DOHH2 (cell line): ENCODE measurements at regions not wholly inside any gene's neighbourhood (a gene's known extent, or its start where the extent isn't known, plus 50 kb on each side); places are given as distances from the start of the nearest gene placed in this dataset.

Experiments used
- H3F3A ChIP-seq: fragments of 200-600 bp; sonication (generic), shearing (Covaris generic); 2 replicates; pipeline ENCODE4 v1.6.0; 2016; ENCODE audit warnings: antibody characterized with exemption, mild to moderate bottlenecking; ENCODE audit not compliant: control insufficient read depth, insufficient read depth
- H3K27ac ChIP-seq: fragments of 200-600 bp; sonication (generic); 2 replicates; pipeline ENCODE4 v1.5.1; 2014; ENCODE audit warnings: low read depth, mild to moderate bottlenecking, low read length, moderate library complexity
- H3K27me3 ChIP-seq: fragments of 200-600 bp; sonication (generic); 2 replicates; pipeline ENCODE4 v1.6.1; 2014; ENCODE audit warnings: mild to moderate bottlenecking, low read length, mixed read lengths; ENCODE audit not compliant: control insufficient read depth
- H3K36me3 ChIP-seq: fragments of 200-600 bp; sonication (generic); 2 replicates; pipeline ENCODE4 v1.6.1; 2014; ENCODE audit warnings: mild to moderate bottlenecking, low read length, moderate library complexity, mixed read lengths; ENCODE audit not compliant: control insufficient read depth
- H3K4me1 ChIP-seq: fragments of 200-600 bp; sonication (generic); 2 replicates; pipeline ENCODE4 v1.6.1; 2014; ENCODE audit warnings: mild to moderate bottlenecking, low read length, mixed read lengths; ENCODE audit not compliant: control insufficient read depth
- H3K4me2 ChIP-seq: fragments of 200-600 bp; sonication (generic); 2 replicates; pipeline ENCODE4 v1.6.0; 2014; ENCODE audit warnings: mild to moderate bottlenecking, low read length, moderate library complexity
- H3K4me3 ChIP-seq: fragments of 200-600 bp; sonication (generic); 2 replicates; pipeline ENCODE4 v1.5.1; 2014; ENCODE audit warnings: mild to moderate bottlenecking, low read length, mixed read lengths
- H3K79me2 ChIP-seq: fragments of 200-600 bp; sonication (generic); 2 replicates; pipeline ENCODE4 v1.6.1; 2014; ENCODE audit warnings: mild to moderate bottlenecking, low read length, mixed read lengths; ENCODE audit not compliant: control insufficient read depth
- H3K9me2 ChIP-seq: fragments of 200-600 bp; sonication (generic); replicated peaks from 2 replicates; pipeline ENCODE4 v1.6.1; 2014; ENCODE audit warnings: mild to moderate bottlenecking, low read length, mixed read lengths; ENCODE audit not compliant: control insufficient read depth
- H3K9me3 ChIP-seq: fragments of 200-600 bp; sonication (generic); 2 replicates; pipeline ENCODE4 v1.6.1; 2014; ENCODE audit warnings: antibody characterized with exemption, low read length, mixed read lengths; ENCODE audit not compliant: control insufficient read depth, insufficient read depth
- H4K20me1 ChIP-seq: fragments of 200-600 bp; sonication (generic); 2 replicates; pipeline ENCODE4 v1.6.0; 2014; ENCODE audit warnings: low read depth, mild to moderate bottlenecking, antibody characterized with exemption, low read length, moderate library complexity; ENCODE audit not compliant: control insufficient read depth, insufficient read depth
- CTCF ChIP-seq: fragments of 200-600 bp; sonication (generic); IDR thresholded peaks from one replicate; pipeline ENCODE4 v1.5.1; 2014; ENCODE audit warnings: antibody characterized with exemption, mild to moderate bottlenecking, low read depth, low read length; ENCODE audit not compliant: poor library complexity, severe bottlenecking
- EZH2phosphoT487 ChIP-seq: fragments of 200-600 bp; sonication (generic); IDR thresholded peaks from 2 replicates; pipeline ENCODE4 v1.6.1; 2017; ENCODE audit warnings: borderline replicate concordance, mild to moderate bottlenecking, antibody characterized with exemption, low read length, moderate library complexity, mixed read lengths

- H3K9me3 ChIP-seq, result no peaks in the 10 kb centered on the region
- no peak overlapping the region for H3K27ac ChIP-seq
- no peak overlapping the region for H3K4me2 ChIP-seq
- H3K9me2 ChIP-seq, result no peaks in the 10 kb centered on the region
- H3F3A ChIP-seq, result no peaks in the 10 kb centered on the region
- no peaks in the 10 kb centered on the region for H3K27me3 ChIP-seq
- no peaks in the 10 kb centered on the region for H3K36me3 ChIP-seq
- no peak for TF ChIP-seq EZH2phosphoT487
- no peak for TF ChIP-seq CTCF
- no peak overlapping the region for H3K4me3 ChIP-seq
- no peaks in the 10 kb centered on the region for H3K79me2 ChIP-seq
- no peaks in the 10 kb centered on the region for H4K20me1 ChIP-seq
- H3K4me1 ChIP-seq, result no peaks in the 10 kb centered on the region
These were observed 704.3 kb downstream of the SLITRK1 start for GRCh38 chr13:83178008-83178407.

- Histone ChIP-seq H3K4me3 (no peak overlapping the region), H3K27ac (no peak overlapping the region), H3K9me3 (no peaks in the 10 kb centered on the region), H3K36me3 (no peaks in the 10 kb centered on the region), H3K4me2 (no peak overlapping the region), H3K9me2 (no peaks in the 10 kb centered on the region), H3F3A (no peaks in the 10 kb centered on the region), H3K79me2 (no peaks in the 10 kb centered on the region), H4K20me1 (no peaks in the 10 kb centered on the region), H3K27me3 (no peaks in the 10 kb centered on the region), H3K4me1 (no peaks in the 10 kb centered on the region)
- no peak for TF ChIP-seq CTCF
- TF ChIP-seq EZH2phosphoT487, result no peak
These were observed 713.7 kb downstream of the SLITRK1 start for GRCh38 chr13:83168590-83168989.

GRCh38 chr13:83167203-83167602, 715.1 kb downstream of the SLITRK1 start:
- no peak overlapping the region for H3K4me2 ChIP-seq
- TF ChIP-seq CTCF, result no peak
- TF ChIP-seq EZH2phosphoT487, result no peak
- H3K27ac ChIP-seq, result no peak overlapping the region
- H3K27me3 ChIP-seq, result no peaks in the 10 kb centered on the region
- no peak overlapping the region for H3K4me3 ChIP-seq
- no peaks in the 10 kb centered on the region for H3K9me3 ChIP-seq
- no peaks in the 10 kb centered on the region for H3K79me2 ChIP-seq
- H3K9me2 ChIP-seq, result no peaks in the 10 kb centered on the region
- no peaks in the 10 kb centered on the region for H4K20me1 ChIP-seq
- H3K36me3 ChIP-seq, result no peaks in the 10 kb centered on the region
- no peaks in the 10 kb centered on the region for H3F3A ChIP-seq
- no peaks in the 10 kb centered on the region for H3K4me1 ChIP-seq

- H3K9me3 ChIP-seq, result no peaks in the 10 kb centered on the region
- no peaks in the 10 kb centered on the region for H4K20me1 ChIP-seq
- H3K4me2 ChIP-seq, result no peak overlapping the region
- H3K36me3 ChIP-seq, result no peaks in the 10 kb centered on the region
- H3K27ac ChIP-seq, result no peak overlapping the region
- no peaks in the 10 kb centered on the region for H3K9me2 ChIP-seq
- H3K4me3 ChIP-seq, result no peak overlapping the region
- TF ChIP-seq EZH2phosphoT487 (no peak), CTCF (no peak)
- no peaks in the 10 kb centered on the region for H3K79me2 ChIP-seq
- H3F3A ChIP-seq, result no peaks in the 10 kb centered on the region
- H3K4me1 ChIP-seq, result no peaks in the 10 kb centered on the region
- no peaks in the 10 kb centered on the region for H3K27me3 ChIP-seq
These were observed 715.7 kb downstream of the SLITRK1 start for GRCh38 chr13:83166550-83166949.
